Right renal pelvis (tissue), 4 donors: ENCODE measurements at regions not wholly inside any gene's neighbourhood (a gene's known extent, or its start where the extent isn't known, plus 50 kb on each side); places are given as distances from the start of the nearest gene placed in this dataset.
"Not testable (repeated sequence)": the region's sequence is repeated elsewhere in the genome, so short reads cannot be mapped to it uniquely, and the experiment has no call there.

Experiments used
- DNase-seq, 4 donors: peaks; one replicate each; pipeline ENCODE4 v3.0.0-alpha.2; 2013; ENCODE audit warnings: low read depth in 4 of 4, low spot score in 3 of 4, missing footprints in 1 of 4

DNA sequence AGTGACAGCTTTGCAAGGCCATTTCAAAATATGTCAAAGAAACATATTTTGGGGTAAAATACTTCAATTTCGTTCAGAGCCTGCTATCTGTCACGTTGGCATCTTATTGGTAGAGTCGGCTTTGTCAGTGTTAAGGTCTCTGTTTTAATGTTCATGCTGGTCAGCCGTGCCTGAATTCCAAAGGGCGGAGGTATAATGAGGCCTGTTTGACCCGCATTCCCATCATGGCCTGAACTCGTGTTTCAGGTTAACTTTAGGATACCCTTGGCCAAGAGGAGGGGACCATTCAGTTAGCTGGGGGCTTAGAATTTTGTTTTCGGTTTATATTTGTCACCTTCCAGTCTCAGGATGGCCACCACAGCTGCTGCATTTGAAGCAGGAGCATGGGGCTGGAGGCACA lies 236.4 kb downstream of the NFATC2 start:
- no peak for DNase-seq

DNA sequence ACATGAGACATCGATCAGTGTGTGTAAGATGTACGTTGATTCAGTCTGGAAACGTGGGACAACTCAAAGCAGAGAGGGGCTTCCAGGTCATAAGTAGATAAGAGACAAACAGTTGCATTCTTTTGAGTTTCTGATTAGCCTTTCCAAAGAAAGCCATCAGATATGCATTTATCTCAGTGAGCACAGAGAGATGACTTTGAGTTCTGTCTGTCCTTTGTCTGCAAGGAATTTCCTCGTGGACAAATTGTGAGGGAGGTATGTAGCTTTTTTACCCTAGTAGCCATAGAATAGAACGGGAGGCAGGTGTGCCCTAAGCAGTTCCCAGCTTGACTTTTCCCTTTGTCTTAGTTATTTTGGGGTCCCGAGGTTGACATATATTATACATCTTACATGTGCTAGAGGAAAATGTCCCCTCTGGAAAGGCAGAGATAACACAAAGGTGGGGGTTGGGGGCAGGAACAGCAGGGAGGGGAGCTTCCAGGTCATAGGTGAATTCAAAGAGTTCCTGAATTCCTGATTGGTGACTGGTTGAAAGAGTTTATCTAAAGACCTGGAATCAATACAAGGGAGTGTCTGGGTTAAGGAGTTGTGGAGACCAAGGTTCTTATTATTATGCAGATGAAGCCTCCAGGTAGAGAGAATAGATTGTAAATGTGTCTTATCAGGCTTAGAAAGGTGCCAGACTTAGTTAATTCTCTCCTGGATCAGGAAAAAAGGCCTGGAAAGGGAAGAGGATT lies 237.0 kb downstream of the NFATC2 start:
- DNase-seq, result no peak

DNA sequence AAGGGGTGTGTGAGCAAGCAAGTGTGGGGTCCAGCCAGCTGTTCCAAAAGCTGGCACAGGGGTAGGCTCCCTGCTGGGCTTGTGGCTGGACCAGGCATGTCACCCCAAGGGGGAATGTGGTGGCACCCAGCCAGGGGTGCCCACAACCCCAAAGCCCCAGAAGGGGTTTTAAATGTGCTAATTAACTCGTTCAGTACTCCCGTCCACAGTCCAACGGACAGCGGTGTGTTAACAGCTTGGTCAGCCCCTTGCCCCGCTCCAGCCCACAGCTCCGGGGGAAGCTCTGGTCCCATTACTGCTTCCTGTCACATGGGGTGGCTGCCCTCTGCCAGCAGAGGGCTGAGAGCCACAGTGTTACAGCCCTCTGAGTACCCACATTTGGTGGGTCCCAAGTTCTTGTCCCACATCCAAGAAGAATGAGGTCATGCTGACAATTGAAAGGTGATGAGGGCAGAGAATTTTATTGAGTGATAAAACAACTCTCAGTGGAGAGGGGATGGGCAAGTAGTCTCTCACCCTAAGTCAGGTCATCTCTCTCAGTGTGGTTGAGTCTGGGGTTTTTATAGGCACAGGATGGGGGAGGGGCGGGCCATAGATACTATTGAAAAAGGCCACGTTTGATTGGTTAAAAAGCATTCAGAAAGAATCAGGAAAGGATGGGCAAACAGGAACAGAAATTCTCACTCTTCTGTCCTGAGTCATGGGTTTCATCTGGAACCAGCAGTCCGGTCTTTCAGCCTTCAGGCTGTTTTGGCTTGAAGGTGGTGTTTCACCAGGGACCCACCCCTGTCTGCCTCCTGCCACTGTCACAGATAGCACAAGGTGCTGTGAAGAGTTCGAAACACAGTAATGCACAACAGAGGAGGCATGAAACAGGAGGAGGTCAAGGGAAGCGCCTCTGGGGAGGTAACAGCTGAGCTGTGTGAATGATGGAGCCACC lies 238.5 kb downstream of the NFATC2 start:
- DNase-seq, result no peak

DNA sequence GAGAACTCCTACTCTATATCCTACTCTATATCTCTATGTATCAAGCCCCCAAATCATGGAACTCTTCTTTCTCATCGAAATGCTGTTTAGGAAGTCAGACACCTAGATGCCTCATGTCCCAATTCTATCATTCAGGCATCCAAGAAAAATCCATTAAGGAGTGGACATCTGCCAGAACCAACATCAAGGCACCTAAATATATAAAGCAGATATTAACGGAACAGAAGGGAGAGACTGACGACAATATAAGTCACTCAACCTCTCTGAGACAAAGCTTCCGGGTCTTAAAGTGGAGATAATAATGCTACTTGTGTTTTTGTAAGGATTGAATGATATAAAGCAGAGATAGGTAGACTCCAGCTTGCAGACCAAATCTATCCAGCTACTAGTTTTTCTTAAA lies 241.5 kb downstream of the NFATC2 start:
- DNase-seq, result no peak

DNA sequence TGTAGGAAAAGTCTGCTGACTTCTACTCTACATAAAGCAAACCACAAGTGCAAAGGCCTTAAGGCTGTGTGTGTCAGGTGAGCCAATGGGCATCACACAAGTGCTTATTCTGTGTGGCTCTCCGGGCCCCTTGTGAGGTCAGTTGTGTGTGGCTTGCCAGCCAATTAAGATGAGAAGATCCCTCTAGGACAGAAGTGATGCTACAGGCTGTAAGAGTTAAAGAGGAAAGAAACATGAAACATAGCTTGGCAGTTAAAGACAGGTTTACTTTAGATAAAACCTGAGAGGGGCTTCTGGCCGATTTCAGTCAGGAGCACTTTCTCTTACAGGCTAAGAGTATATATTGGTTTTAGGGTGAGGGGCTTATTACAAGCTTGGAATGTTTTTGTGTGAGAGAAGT lies 242.4 kb downstream of the NFATC2 start:
- DNase-seq, result no peak

DNA sequence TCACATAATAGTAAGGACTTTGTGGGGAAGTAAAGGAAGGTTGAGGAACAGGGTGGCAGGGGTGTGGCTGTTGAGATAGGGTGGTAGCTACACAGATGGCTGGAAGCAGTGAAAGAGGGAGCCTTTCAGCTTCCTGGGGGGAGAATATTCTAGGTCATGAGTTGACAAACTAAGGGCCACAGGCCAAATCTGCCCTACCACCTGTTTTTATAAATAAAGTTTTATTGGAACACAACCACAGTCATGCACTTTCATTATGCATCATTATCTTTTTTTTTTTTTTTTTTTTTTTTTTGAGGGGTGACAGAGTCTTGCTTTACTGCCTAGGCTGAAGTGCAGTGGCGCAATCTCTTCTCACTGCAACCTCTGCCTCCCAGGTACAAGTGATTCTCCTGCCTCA lies 243.1 kb downstream of the NFATC2 start:
- DNase-seq, result no peak

DNA sequence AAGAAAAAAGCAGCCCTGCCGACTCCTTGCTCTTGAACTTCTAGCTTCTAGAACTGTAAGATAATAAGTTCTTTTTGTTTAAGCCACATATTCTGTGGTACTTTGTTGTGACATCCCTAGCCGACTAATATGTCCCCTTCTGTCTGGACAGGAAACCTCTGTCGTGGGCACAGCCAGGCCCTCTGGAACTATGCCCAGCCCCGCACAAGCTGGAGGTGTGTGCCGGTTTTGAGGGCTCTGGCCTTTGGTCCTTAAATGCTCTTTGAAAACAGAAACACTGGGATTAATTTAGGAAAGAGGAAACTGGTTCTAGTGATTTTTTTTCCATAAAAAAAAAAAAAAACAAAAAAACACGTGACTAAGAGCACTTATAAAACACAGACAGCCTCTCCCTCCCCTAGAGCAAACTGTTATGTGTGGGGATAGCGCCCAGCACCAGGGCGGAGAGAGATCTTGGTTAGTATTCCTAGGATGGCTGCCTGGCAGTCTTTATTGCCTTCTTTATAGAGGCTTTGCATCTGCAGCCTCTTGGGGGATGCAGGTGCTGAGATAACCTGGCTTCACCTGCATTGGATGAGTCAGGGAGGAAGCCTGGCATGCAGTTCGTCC lies 244.3 kb downstream of the NFATC2 start:
- DNase-seq, result no peak

DNA sequence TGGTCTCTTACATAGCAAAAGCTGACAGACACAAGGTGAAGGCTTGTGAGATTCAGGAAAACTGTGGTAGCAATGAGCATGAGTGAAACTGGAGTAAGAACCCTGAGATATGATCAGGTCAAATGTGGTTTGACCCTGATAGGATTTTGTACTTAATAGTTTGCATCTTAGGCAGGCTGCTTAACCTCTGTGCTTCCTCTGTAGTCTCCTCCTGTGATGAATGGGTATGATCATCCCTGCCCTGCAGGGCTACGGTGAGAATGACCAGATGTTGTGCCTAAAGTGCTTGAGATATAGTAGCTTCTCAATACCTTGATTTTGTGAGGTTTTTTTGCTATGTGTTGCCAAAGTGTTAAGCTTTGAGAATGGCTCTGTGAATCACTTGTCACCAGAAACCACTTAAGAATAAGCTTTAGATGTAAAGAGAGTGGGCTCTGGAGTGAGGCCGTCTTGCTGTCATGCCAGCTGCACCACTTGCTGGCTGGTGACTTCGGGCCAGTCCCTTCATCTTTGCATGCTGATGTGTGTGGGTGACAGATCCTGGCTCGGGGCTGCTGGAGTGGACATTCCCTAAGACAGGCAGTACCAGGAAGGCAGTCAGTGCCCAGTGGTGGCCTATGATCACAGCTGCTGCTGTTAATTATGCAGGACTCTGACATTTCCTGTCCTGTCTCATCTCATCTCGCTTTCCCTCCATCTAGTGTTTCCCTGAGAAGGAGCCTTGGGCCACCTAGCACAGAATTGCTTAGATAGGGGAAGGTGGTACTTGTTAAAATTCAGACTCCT lies 254.7 kb downstream of the NFATC2 start:
- no peak for DNase-seq

DNA sequence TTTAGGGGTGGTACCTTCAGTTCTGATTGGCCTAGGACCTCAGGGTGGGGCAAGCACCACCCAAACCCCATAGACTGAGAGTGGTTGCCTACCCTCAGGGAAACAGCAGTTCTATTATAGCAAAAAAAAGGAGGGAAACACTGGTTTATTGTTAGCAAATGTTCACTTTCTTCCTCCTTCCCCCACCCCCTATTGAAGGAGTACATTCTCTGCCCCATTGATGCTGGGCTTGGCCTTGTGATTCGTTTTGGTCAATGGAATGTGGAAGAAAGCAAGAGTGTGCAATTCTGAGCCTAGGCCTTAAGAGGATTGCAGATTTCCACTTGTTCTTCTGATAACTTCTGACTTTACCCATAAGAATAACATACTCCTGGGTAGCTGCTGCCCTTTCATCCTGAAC lies 255.8 kb downstream of the NFATC2 start:
- DNase-seq, result no peak

DNA sequence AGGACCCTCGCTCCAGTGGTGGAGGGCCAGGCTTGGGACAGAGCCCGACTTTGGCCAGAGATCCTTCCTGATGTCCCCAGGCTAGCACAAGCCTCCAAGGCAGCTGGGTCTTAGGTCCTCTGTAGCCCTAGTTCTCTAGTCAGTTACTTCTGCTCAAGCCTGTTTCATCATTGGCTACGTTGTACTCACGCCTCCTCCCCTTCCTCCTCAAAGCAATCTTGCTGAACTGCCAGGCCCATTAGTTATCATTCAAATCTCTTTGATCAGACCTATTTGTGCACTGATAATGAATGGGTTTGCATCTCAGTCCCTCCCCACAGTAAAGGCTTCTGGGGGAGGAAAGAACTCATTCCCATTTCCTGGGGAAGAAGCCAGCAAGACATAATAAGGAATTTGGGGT lies 256.8 kb downstream of the NFATC2 start:
- no peak for DNase-seq

DNA sequence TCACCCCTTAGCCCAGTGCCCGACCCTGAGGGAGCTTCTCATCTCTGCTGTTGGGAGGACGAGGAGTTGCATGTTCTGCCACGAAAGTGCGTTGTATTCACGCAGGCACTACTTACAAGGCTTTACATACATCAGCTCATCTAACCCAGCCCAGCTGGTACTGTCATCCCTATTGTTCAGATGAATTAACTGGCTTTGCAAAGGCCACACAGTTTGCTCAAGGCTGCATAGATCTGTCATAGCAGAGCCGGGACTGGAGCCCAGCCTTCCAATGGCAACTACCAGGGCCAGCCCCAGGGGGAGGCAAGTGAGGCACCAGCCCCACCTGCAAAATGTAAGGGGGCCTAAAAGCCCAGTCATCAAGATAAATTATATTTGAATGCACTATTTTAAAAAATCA lies 257.6 kb downstream of the NFATC2 start:
- no peak for DNase-seq

DNA sequence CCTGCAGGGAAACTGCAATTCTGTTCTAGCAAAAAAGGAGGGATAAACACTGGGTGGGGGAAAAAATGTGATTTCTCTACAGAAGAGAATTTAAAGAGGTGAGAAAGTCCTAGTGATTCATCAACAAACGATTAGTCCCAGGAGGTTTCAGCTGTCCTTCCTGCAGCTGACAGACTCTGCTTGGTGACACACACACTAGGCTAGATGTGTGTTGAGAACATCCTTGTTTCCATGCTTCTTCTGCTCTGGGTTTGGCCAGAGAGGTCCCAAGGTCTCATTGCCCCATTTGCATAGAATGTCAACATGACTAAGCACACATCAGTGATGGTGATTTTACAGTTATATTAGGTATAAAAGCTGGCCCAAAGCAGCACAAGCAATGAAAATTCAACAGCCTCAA lies 258.3 kb downstream of the NFATC2 start:
- no peak for DNase-seq

DNA sequence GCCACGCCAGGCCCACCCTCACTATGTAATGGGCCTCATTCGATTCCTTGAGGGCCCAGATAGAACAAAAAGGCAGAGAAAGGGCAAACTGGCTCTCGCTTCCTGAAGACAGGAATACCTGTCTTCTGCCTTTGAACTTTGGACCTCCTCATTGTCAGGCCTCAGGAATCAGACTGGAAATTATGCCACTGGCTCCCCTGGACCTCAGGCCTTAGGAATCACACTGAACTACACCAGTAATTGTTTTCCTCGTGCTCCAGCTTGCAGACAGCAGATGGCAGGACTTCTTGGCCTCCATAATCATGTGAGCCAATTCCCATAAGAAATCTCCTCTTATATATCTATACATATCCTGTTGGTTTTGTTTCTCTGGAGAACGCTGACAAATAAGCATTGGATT lies 258.6 kb upstream of the KCNG1 start:
- no peak for DNase-seq

DNA sequence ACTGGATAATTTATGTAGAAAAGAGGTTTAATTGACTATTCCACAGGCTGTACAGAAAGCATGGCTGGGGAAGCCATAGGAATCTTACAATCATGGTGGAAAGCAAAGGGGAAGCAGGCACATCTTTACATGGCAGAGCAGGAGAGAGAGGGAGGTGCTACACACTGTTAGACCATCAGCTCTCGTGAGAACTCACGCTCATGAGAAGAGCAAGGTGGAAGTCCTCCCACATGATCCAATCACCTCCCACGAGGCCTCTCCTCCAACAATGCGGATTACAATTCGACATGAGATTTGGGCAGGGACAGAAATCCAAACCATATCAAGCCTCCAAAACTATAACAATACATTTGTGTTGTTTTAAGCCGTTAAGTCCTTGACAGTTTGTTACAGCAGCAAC lies 257.1 kb upstream of the KCNG1 start:
- no peak for DNase-seq

DNA sequence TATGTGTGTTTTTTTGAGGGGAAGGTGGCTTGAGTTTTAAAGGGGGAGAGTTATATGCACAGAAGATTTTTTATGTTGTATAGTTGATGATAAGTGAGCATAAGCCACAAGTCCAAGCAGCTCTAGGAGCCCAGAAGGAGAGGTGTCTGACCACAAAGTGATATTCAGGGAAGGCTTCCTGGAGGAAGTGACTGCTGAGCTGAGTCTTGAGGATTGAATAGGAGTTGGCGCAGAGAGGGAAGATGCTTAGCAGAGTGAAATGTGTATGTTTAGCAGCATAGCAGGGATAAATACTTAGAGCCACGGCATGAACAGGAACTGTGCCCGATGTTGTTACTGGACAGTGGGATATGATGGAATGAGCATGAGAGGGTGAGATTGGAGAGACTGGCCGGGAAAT lies 255.1 kb upstream of the KCNG1 start:
- DNase-seq, result no peak

DNA sequence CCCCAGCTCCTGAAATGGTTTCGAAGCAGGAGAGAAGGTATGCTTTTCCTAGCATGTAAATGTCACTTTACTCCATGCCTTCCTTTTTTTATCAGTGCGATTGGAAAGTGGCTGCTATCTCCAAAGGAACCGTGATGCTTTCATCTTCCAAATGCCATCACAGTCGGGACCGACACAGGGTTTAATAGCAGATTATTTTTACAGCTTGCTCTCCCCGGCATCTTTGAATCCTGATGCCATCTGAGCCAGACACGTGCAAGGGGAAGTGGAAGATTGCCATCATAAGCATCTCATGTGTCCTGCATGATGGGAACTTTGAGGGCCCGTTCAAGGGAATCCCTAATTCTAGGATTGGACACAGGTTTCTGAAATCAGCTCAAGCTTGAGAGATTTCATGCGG lies 253.4 kb upstream of the KCNG1 start:
- no peak for DNase-seq

DNA sequence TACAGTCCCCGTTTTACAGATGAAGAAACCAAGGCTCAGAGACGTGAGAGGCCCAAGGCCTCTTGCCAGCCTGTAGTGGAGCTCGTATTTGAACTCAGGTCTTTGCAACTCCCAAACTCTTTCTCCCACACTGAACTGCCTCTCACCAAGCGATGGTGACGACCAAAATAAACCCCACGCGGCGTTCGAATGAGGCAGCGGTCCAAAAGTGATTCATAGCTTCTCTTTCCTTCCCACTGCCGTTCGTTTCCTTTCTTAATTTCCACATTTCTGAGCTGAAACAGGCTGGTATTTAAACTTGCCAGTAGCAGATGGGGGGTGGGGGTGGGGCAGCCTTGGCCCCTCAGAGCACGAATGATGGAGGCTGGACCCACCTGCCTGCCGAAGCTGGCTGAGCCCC lies 252.9 kb upstream of the KCNG1 start:
- DNase-seq, result no peak

DNA sequence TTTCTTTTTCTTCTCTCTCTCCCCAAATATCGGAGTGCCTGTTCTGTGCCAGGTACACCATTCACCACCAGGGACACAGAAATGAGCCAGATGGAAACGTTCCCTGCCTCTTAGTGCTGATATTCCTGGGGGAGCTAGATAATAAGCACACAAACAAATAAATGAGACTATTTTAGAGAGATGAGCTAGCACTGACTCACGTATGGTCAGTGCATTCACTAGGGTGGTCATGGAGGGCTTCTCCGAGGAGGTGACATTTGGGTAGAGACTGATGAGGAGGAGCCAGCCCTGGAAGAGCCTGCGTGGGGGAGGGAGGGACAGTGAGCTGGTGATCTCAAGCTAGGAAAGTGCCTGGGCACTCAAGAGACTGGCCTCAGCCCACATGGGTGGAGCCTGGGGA lies 252.3 kb upstream of the KCNG1 start:
- no peak for DNase-seq

DNA sequence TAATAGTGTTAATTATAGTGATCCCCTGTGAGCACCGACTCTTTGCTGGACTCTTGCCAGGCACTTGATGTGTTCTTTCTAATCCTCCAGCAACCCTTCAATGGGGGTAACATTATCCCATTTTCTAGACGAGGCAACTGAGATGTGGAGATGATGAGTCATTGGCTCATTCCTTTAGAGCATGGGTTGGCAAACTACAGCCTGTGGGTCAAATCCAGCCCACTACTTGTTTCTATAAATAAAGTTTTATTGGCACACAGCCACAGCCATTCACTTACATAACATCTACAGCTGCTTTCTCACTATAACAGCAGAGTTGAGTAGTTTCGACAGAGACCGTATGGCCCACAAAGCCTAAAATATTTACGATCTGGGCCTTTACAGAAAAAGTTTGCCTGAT lies 249.5 kb upstream of the KCNG1 start:
- DNase-seq, result no peak

DNA sequence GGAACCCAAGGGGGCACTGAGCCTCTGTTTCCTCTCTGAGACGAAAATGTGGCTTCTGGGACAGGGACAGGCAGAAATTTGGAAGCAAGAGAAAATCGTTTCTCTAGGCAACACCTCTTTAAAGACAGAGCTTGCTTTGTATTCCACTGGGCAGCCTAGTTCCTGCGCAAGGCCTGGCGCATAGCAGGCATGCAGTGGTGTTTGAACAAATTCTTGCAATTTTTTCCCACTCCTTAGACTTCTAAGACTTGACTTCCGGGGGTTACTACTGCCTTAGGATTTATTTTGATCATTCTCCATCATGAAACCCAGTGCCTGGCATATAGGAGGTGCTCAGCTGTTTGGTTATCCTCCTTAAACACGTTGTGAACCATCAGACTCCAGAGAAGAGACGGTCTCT lies 249.0 kb upstream of the KCNG1 start:
- DNase-seq, result no peak

DNA sequence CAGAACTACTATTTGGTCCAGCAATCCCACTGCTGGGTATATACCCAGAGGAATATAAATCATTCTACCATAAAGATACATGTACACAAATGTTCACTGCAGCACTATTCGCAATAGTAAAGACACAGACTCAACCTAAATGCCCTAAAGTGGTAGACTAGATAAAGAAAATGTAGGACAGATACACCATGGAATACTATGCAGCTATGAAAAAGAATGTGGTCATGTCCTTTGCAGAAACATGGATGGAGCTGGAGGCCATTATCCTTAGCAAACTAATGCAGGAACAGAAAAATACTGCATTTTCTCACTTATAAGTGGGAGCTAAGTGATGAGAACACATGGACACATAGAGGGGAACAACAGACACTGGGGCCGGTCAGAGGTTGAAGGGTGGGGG lies 248.4 kb upstream of the KCNG1 start:
- not testable (repeated sequence) for DNase-seq
